ENCODE measurements at regions not wholly inside any gene's neighbourhood (a gene's known extent, or its start where the extent isn't known, plus 50 kb on each side); places are given as distances from the start of the nearest gene placed in this dataset.

GRCh38 chr21:38556390-38556789 is 58.1 kb upstream of the ERG start:
- DNase-seq (ENCODE audit: low spot score): no peak

DNA sequence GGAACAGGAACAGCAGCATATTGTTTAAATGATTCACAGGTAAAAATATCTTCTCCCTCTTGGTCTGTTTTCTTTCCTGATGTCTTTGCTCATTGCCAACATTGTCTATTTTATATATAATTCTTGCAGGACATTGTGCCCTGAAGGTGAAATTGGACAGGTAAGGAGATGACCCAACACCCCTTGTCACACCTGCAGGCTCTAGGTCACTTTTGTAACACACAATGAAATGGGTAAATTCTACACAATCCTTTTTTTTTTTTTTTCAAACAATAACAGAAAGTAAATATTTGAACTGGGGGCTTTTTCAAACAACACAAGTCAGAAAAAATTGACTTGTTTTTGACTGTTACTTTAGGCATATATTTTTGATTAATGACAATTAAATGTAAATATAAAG is 62.9 kb upstream of the ERG start:
- no peak for DNase-seq (ENCODE audit: low spot score)

- DNase-seq (ENCODE audit: low spot score): no peak
Measured at GRCh38 chr21:38561613-38562581, 63.6 kb upstream of the ERG start.

GRCh38 chr21:38567335-38567969 is 69.2 kb upstream of the ERG start:
- peak; percentile 10 for DNase-seq (ENCODE audit: low spot score)

GRCh38 chr21:38567970-38568360 is 69.7 kb upstream of the ERG start:
- DNase-seq (ENCODE audit: low spot score): no peak

DNA sequence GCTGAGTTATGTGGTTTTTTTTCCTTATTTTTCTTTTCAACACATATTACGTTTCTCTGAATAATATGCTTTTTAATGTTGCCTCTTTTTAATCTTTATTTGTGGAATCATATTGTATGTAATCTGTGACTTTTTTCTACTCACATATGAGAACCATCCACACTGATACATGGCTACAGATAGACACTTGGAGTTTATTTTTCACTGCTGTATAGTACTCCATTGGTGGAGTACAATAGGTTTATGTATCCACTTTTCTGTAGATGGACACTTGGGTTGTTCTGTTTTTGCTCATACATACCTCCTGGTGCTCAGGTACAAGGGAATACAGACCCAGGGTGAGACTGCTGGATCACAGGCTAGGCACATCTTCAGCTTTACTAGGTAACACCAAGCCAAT is 71.5 kb upstream of the ERG start:
- DNase-seq (ENCODE audit: low spot score): no peak

DNA sequence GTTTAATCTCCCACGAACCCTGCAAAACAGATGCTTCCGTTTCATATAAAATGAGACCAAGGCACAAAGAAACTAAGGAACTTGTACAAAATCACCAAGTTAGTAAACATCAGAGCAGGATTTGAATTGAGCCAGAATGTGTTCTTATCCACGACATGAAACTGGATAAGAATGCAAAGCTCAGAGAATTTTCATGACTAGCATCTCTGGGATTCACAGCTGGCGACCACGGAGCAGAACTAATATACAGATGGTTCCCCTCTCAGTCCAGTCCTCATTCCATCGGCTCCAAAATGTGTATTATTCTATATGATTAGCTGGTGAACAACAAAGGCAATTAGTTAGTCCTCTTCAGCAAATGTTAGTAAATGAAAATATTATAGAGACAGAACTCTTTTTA is 72.3 kb upstream of the ERG start:
- DNase-seq (ENCODE audit: low spot score): no peak

DNA sequence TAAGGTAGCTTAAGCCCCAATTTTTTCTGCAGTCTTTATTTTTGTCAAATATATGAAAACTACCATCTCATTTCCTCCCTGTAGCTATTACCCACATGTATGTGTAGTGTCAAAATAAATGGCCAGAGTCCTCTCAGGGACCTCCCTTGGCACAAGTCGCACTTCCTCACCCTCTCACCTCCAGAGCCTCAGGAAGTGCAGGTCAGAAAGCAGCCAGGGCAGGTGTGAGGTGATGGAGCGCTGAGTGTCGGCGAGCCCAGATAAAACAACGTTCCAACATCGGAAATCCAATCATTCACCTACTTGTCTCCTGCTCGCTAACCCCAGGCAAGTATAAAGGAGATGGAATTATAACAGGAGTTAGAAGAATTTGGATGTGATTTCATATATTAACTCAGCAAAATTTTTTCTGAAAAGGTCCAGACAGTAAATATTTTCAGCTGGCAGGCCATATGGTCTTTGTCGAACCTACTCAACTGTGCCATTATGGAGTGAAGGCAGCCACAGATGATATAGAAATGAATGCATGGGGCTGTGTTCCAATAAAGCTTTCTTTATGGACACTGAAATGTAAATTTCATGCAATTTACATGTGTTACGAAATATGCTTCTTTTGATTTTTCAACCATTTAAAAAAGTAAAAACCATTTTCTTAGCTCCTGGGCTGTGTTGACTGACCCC is 76.8 kb upstream of the ERG start:
- DNase-seq (ENCODE audit: low spot score): no peak

DNA sequence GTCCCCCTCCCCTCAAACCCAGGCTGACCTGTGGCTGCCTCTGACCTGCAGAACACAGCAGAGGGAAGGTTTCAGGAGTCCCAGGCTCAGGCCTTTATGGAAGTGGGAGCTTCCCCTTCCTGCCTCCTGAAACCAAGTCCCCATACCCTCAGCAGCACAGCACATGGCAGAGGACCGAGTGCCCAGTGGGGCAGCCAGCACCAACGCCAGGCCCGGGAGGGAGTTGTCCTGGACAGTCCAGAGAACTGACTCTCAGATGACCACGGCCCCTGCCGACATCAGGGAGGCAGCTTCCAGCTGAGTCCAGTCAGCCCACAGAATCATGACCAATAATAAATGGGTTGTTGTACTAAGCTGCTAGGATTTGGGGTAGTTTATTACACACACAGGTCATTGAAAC is 79.6 kb upstream of the ERG start:
- no peak for DNase-seq (ENCODE audit: low spot score)

GRCh38 chr21:38590449-38591217 is 92.4 kb upstream of the ERG start:
- DNase-seq (ENCODE audit: low spot score): no peak

DNA sequence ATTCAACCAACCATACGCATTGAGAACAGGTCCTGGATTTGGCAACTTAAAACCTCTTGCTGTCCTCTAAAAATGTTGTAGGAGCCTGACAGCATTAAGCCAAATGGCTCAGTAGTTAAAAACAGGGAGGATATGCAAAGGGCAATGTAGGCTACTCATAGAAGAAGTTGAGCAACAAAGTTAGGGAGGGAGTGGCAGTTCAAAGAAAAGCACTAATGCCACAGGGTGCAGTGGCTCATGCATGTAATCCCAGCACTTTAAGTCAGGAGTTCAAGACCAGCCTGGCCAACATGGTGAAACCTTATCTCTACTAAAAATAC is 92.9 kb upstream of the ERG start:
- no peak for DNase-seq (ENCODE audit: low spot score)

DNA sequence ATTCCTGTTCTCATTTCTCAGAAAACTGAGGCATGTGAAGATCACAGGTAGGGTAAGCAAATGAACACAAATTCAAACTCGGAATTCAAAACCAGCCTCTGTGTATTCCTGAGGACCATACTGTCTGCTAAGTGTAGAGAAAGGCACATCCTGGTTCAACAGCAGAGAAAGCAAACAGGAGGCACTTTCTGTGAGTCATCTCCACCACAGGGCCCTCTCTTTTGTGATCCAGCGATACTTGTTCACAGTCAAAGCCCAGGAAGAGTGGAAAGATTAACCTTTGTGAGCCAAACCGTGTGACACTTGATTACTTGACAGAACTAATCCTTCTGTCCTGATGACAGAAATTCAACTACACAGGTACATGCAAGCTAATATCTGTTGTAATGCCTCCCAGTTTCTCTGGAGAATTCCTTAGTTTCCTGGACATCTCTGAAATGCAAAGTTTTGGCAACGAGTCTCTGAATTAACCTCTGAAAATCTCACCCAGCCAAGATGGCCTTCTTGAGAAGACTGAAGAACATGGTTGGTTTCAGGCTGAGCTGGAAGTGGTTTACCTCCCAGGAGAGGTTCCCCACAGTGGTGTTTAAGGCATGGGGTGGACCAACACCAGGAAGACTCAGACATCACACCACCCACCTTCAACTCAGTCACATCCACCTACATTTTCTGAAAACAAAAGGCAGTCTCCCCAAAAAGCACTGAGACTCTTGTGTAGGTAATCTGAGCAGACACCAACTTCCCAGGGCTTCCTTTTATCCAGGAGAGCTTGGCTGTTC is 98.2 kb upstream of the ERG start:
- DNase-seq (ENCODE audit: low spot score): no peak

- peak; percentile 6 for DNase-seq (ENCODE audit: low spot score)
Measured at GRCh38 chr21:38597421-38597820, 99.1 kb upstream of the ERG start.

- no peak for DNase-seq (ENCODE audit: low spot score)
Measured at GRCh38 chr21:38598413-38598812, 100.1 kb upstream of the ERG start.

GRCh38 chr21:38599381-38599975 is 101.2 kb upstream of the ERG start:
- DNase-seq (ENCODE audit: low spot score): no peak

DNA sequence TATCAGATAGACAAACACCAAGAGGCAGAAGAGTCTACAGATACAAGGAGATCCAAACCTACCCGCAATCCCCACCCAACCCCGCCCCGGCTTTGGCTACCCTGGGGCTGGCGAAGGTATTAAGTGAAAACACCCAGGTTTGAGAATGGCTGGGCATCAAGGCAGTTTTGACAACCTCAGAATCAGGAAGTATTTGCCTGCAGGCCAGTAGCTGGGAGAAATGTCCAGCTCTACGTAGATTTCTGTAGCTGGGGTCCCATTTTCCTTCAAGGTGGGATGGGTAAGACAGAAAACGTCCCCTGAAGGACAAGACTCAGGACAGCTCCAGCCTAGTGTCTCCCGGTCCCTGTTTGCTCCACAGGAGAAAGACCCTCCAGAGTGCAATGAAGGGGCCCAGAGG is 101.8 kb upstream of the ERG start:
- DNase-seq (ENCODE audit: low spot score): no peak

DNA sequence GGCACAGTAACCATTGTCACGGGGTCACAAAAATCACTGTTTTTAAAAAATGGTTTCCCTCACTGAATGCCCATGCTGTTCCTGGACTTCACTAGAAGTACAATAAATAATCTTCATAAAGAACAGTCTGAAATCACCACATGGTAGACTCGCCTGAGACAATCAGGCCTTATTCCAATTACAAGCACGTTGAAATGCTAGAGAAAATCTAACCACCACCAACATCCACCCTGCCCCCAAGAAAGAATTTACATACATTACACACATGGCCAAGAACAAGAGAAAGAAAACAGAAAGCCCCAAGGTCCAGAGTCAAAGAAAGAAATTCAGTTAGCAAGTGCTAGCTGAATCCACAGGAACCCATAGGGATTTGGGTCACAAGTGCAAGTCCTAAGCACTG is 107.0 kb upstream of the ERG start:
- no peak for DNase-seq (ENCODE audit: low spot score)

DNA sequence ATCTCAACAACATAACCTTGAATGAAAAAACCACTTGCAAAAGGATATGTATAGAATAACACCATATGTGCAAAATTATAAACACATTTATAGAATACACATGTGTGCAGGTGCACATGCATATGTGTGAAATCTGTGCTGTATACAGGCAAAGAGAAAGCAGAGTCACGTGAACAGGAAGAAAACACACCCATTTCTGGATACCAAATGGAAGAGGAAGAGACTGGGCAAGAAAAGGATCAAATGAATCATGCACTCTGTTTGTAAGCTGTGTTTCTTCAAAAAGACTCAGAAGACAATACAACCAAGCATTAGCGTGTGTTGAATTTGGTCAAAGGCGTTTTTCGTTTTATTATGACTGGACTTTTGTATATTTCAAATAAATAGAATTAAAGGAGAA is 111.3 kb upstream of the ERG start:
- no peak for DNase-seq (ENCODE audit: low spot score)

GRCh38 chr21:38610623-38611251 is 112.5 kb upstream of the ERG start:
- no peak for DNase-seq (ENCODE audit: low spot score)

DNA sequence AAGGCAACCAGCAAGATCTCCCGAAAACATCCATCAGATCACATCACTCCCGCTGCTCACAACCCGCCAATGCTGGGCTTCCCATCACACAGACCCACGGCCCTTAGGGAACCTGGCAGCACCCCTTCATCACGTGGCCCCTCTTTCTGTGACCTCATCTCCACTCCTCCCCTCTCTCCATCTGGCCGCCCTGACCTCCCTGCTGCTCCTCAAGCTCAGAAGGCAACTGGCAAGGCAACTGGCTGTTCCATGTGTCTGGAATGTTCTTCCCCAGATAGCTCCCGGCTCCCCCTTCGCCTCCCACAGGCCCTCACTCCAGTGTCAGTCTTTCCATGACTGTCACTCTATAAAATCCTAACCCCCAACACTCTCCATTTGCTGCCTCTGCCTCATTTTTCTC is 113.0 kb upstream of the ERG start:
- no peak for DNase-seq (ENCODE audit: low spot score)

DNA sequence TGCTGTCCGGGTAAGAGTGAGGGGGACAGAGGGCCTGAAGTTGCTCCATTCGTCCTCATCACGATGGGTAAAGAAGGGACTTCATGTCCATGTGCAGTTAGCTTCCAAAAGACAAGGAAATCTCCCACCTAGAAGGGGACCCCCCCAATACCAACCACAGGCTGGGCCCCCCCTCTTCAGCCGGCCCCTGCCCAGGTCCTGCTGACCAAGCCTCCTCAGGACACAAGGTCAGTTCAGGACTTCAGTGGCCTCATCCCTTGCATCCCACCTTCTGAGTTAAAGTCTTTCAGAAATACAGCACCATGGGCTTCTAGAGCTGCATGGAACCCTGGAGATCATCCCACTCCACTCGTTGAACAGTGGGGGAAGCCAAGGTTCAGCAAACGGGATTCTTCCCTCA is 115.4 kb upstream of the ERG start:
- no peak for DNase-seq (ENCODE audit: low spot score)

All from kidney tubule cell (primary cell).